ENCODE measurements at regions not wholly inside any gene's neighbourhood (a gene's known extent, or its start where the extent isn't known, plus 50 kb on each side); places are given as distances from the start of the nearest gene placed in this dataset.

DNA sequence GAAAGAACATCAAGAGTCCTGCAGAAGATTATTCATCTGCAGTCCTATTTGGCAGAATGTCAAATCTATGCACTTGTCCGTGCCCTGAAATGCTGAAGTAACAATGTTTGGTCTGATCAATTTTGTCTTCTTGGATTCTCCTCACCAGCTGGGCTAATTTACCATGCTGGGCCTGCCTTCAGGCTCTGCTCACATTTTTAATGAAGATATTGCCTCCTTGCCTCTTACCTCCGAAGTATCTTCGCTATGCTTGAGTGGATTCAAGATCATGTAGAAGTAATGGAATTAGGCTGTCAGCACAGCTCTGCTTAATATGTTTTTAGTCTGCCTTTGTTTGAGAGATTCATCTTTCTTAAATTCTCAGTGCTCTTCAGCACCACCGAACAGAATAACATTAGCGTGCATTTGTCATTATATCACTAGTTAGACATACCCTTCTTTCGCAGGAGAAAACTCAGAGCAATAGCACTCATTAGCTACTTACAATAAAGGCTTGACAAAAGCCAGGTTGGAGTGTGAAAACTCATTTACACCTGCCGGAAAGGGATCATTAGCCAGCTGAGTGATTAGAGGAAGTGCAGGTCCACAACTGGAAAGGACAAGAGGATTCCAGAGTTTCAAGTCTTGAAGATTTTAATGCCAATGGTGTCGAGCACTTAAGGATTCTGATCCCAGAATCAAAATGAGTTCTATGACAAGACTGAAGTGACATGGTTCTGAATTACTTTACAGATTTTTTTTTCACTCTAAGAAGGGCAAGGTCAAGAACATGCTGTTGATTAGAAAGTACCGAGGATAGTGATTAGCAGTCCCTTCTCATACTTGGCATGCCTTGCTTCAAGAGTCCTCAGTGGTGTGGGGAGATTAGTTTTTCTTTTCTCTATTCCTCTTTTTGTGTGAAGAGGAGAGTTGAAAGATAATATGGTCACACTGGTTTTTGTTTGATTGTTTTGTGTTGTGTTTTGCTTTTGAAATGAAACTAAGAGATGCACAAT, 405.6 kb upstream of the TOM1L1 start:
- H3K79me2 ChIP-seq (ENCODE audit: control insufficient read depth, insufficient read depth, low read length): no peaks in the 10 kb centered on the region
- H3K4me1 ChIP-seq (ENCODE audit: control insufficient read depth, extremely low read depth, insufficient read depth, low read length): no peaks in the 10 kb centered on the region
- DNase-seq (ENCODE audit: low read depth in 2 of 2): no peak
- no peak overlapping the region for H3K27ac ChIP-seq (ENCODE audit: insufficient read depth, low read length)
- H3K36me3 ChIP-seq (ENCODE audit: control insufficient read depth, insufficient read depth, low read length): no peaks in the 10 kb centered on the region
- H3K4me3 ChIP-seq (replicated peaks in 1 of 4; ENCODE audit: control extremely low read depth in 1 of 4, insufficient read depth in 1 of 4, low read depth in 3 of 4, low read length in 4 of 4): no peak overlapping the region
- no peak for TF ChIP-seq EZH2 (IDR thresholded peaks at IDR 0.05; ENCODE audit: low read length, missing control alignments)
- TF ChIP-seq, protein P1, sequence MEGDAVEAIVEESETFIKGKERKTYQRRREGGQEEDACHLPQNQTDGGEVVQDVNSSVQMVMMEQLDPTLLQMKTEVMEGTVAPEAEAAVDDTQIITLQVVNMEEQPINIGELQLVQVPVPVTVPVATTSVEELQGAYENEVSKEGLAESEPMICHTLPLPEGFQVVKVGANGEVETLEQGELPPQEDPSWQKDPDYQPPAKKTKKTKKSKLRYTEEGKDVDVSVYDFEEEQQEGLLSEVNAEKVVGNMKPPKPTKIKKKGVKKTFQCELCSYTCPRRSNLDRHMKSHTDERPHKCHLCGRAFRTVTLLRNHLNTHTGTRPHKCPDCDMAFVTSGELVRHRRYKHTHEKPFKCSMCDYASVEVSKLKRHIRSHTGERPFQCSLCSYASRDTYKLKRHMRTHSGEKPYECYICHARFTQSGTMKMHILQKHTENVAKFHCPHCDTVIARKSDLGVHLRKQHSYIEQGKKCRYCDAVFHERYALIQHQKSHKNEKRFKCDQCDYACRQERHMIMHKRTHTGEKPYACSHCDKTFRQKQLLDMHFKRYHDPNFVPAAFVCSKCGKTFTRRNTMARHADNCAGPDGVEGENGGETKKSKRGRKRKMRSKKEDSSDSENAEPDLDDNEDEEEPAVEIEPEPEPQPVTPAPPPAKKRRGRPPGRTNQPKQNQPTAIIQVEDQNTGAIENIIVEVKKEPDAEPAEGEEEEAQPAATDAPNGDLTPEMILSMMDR (conservative IDR thresholded peaks at IDR 0.05 in 1 of 2, IDR thresholded peaks at IDR 0.05 in 1 of 2; ENCODE audit: low read depth in 1 of 2, low read length in 2 of 2): no peak
- no peak overlapping the region for H3K4me2 ChIP-seq (ENCODE audit: extremely low read depth, insufficient read depth, low read length)
- no peaks in the 10 kb centered on the region for H3K9me3 ChIP-seq (ENCODE audit: control insufficient read depth, insufficient read depth, low read depth, low read length)
- H3K27me3 ChIP-seq (ENCODE audit: control insufficient read depth, insufficient read depth, low read length): no peaks in the 10 kb centered on the region
- no peaks in the 10 kb centered on the region for H4K20me1 ChIP-seq (ENCODE audit: control insufficient read depth, extremely low read depth, insufficient read depth, low read length)
- no peak overlapping the region for H3K9ac ChIP-seq (ENCODE audit: insufficient read depth, low read length)
- H2AFZ ChIP-seq (ENCODE audit: low read length): no peak overlapping the region

DNA sequence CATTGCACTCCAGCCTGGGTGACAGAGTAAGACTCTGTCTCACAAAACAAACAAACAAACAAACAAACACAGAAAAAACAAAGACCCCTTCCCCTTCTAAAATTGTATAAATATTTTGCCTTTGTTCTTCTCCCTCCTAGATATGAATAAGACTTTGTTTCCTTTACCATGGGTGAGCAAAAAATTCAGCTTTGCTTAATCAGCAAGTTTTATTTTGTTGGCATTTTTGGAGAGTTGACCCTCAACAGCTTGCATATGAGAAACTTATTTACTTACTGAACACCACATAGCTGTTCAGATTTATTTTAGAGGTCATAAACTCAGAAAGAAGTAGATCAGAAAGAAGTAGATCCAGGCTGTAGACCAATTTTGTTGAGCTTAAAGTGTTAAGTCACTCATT, 395.2 kb upstream of the TOM1L1 start:
- no peak overlapping the region for H3K4me2 ChIP-seq (ENCODE audit: extremely low read depth, insufficient read depth, low read length)
- no peaks in the 10 kb centered on the region for H3K36me3 ChIP-seq (ENCODE audit: control insufficient read depth, insufficient read depth, low read length)
- no peaks in the 10 kb centered on the region for H4K20me1 ChIP-seq (ENCODE audit: control insufficient read depth, extremely low read depth, insufficient read depth, low read length)
- no peak overlapping the region for H3K9ac ChIP-seq (ENCODE audit: insufficient read depth, low read length)
- H2AFZ ChIP-seq (ENCODE audit: low read length): no peak overlapping the region
- H3K9me3 ChIP-seq (ENCODE audit: control insufficient read depth, insufficient read depth, low read depth, low read length): no peaks in the 10 kb centered on the region
- H3K79me2 ChIP-seq (ENCODE audit: control insufficient read depth, insufficient read depth, low read length): no peaks in the 10 kb centered on the region
- TF ChIP-seq, protein P1 (conservative IDR thresholded peaks at IDR 0.05 in 1 of 2, IDR thresholded peaks at IDR 0.05 in 1 of 2; ENCODE audit: low read depth in 1 of 2, low read length in 2 of 2): no peak
- TF ChIP-seq EZH2 (IDR thresholded peaks at IDR 0.05; ENCODE audit: low read length, missing control alignments): no peak
- H3K4me3 ChIP-seq (replicated peaks in 1 of 4; ENCODE audit: control extremely low read depth in 1 of 4, insufficient read depth in 1 of 4, low read depth in 3 of 4, low read length in 4 of 4): no peak overlapping the region
- DNase-seq (ENCODE audit: low read depth in 2 of 2): no peak
- H3K4me1 ChIP-seq (ENCODE audit: control insufficient read depth, extremely low read depth, insufficient read depth, low read length): no peaks in the 10 kb centered on the region
- H3K27ac ChIP-seq (ENCODE audit: insufficient read depth, low read length): no peak overlapping the region
- H3K27me3 ChIP-seq (ENCODE audit: control insufficient read depth, insufficient read depth, low read length): no peaks in the 10 kb centered on the region

DNA sequence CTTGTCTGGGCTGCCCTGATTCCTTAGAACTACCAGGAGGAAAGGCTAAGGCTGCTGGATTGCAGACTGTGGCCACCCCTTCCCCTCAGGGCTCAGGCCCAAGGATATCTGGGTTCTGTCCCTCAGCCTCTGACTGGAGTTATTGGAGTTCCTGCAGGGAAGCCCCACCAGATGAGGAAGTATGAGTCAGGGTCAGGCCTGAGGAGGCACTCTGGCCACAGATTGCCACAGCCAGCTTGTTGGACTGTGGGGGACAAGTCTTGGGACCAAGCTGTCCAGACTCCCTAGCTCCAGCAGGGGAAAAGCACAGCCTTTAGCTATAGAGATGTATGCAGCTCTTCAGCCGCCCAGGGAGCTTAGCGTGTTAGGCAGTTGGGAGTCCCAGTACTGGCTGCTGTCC, 381.9 kb upstream of the TOM1L1 start:
- TF ChIP-seq, protein P1 (conservative IDR thresholded peaks at IDR 0.05 in 1 of 2, IDR thresholded peaks at IDR 0.05 in 1 of 2; ENCODE audit: low read depth in 1 of 2, low read length in 2 of 2): no peak
- TF ChIP-seq EZH2 (IDR thresholded peaks at IDR 0.05; ENCODE audit: low read length, missing control alignments): no peak
- no peak overlapping the region for H3K4me3 ChIP-seq (replicated peaks in 1 of 4; ENCODE audit: control extremely low read depth in 1 of 4, insufficient read depth in 1 of 4, low read depth in 3 of 4, low read length in 4 of 4)
- no peak overlapping the region for H3K27ac ChIP-seq (ENCODE audit: insufficient read depth, low read length)
- no peak overlapping the region for H2AFZ ChIP-seq (ENCODE audit: low read length)
- H3K79me2 ChIP-seq (ENCODE audit: control insufficient read depth, insufficient read depth, low read length): no peaks in the 10 kb centered on the region
- H3K36me3 ChIP-seq (ENCODE audit: control insufficient read depth, insufficient read depth, low read length): no peaks in the 10 kb centered on the region
- H3K4me2 ChIP-seq (ENCODE audit: extremely low read depth, insufficient read depth, low read length): no peak overlapping the region
- H3K4me1 ChIP-seq (ENCODE audit: control insufficient read depth, extremely low read depth, insufficient read depth, low read length): no peaks in the 10 kb centered on the region
- no peak overlapping the region for H3K9ac ChIP-seq (ENCODE audit: insufficient read depth, low read length)
- no peak for DNase-seq (ENCODE audit: low read depth in 2 of 2)
- no peaks in the 10 kb centered on the region for H3K9me3 ChIP-seq (ENCODE audit: control insufficient read depth, insufficient read depth, low read depth, low read length)
- no peaks in the 10 kb centered on the region for H4K20me1 ChIP-seq (ENCODE audit: control insufficient read depth, extremely low read depth, insufficient read depth, low read length)
- H3K27me3 ChIP-seq (ENCODE audit: control insufficient read depth, insufficient read depth, low read length): no peaks in the 10 kb centered on the region
